ENCODE measurements at regions not wholly inside any gene's neighbourhood (a gene's known extent, or its start where the extent isn't known, plus 50 kb on each side); places are given as distances from the start of the nearest gene placed in this dataset.
"Not testable (repeated sequence)": the region's sequence is repeated elsewhere in the genome, so short reads cannot be mapped to it uniquely, and the experiment has no call there.

GRCh38 chr6:74573613-74574012 is 632.2 kb downstream of the COL12A1 start:
- no peak for DNase-seq

- DNase-seq, result no peak
Observed at GRCh38 chr6:74570044-74570443, 635.8 kb downstream of the COL12A1 start.

GRCh38 chr6:74568861-74569260 is 637.0 kb downstream of the COL12A1 start:
- DNase-seq, result peak; percentile 95

- DNase-seq, result not testable (repeated sequence)
Observed at GRCh38 chr6:74567923-74568290, 637.9 kb downstream of the COL12A1 start.

GRCh38 chr6:74567281-74567922 is 638.5 kb downstream of the COL12A1 start:
- DNase-seq, result no peak

GRCh38 chr6:74557236-74557635 is 648.6 kb downstream of the COL12A1 start:
- DNase-seq, result no peak

- DNase-seq, result no peak
Observed at GRCh38 chr6:74554041-74554440, 651.8 kb downstream of the COL12A1 start.

- peak; percentile 92 for DNase-seq
Observed at GRCh38 chr6:74551896-74552295, 654.0 kb downstream of the COL12A1 start.

- DNase-seq, result peak; percentile 45
Observed at GRCh38 chr6:74550821-74551220, 655.0 kb downstream of the COL12A1 start.

- DNase-seq, result no peak
Observed at GRCh38 chr6:74549746-74550145, 656.1 kb downstream of the COL12A1 start.

GRCh38 chr6:74534465-74535211 is 671.2 kb downstream of the COL12A1 start:
- peak; percentile 58 for DNase-seq

- peak; percentile 67 for DNase-seq
Observed at GRCh38 chr6:74519163-74519562, 686.7 kb downstream of the COL12A1 start.

- no peak for DNase-seq
Observed at GRCh38 chr6:74518035-74518434, 687.8 kb downstream of the COL12A1 start.

GRCh38 chr6:74510878-74511277 is 695.0 kb downstream of the COL12A1 start:
- peak; percentile 57 for DNase-seq

- DNase-seq, result no peak
Observed at GRCh38 chr6:74507649-74508048, 698.2 kb downstream of the COL12A1 start.

- no peak for DNase-seq
Observed at GRCh38 chr6:74505391-74505790, 700.5 kb downstream of the COL12A1 start.

- DNase-seq, result no peak
Observed at GRCh38 chr6:74504941-74505340, 700.9 kb downstream of the COL12A1 start.

GRCh38 chr6:74492587-74492986 is 713.3 kb downstream of the COL12A1 start:
- DNase-seq, result no peak

- DNase-seq, result no peak
Observed at GRCh38 chr6:74491844-74492374, 713.9 kb downstream of the COL12A1 start.

- DNase-seq, result not testable (repeated sequence)
Observed at GRCh38 chr6:74488726-74489125, 717.1 kb downstream of the COL12A1 start.

- DNase-seq, result no peak
Observed at GRCh38 chr6:74482180-74482579, 723.7 kb downstream of the COL12A1 start.

- DNase-seq, result no peak
Observed at GRCh38 chr6:74480561-74480960, 725.3 kb downstream of the COL12A1 start.

GRCh38 chr6:74479960-74480359 is 725.9 kb downstream of the COL12A1 start:
- DNase-seq, result no peak

- DNase-seq, result no peak
Observed at GRCh38 chr6:74479420-74479819, 726.4 kb downstream of the COL12A1 start.
